MCF 10A (cell line): ENCODE measurements at regions not wholly inside any gene's neighbourhood (a gene's known extent, or its start where the extent isn't known, plus 50 kb on each side); places are given as distances from the start of the nearest gene placed in this dataset.
"Not testable (repeated sequence)": the region's sequence is repeated elsewhere in the genome, so short reads cannot be mapped to it uniquely, and the experiment has no call there.

ENCODE experiments used
- BruUV-seq: library from RNA; stranded (reverse); fragments of 400-500 nt; replicated peaks from 2 replicates; lab custom pipeline; 2021; lab: Mats Ljungman, UMichigan
- CTCF ChIA-PET: fragments of 300-600 bp; sonication (Branson Sonifier 250); formaldehyde crosslinking; extraction: SDS; loops from one replicate; lab custom pipeline; 2021; ENCODE audit warnings: antibody characterized with exemption, inconsistent platforms; lab: Yijun Ruan, JAX
- POLR2A ChIA-PET: fragments of 300-600, 350-650 bp; sonication (Branson Sonifier 250); formaldehyde crosslinking; extraction: SDS; loops from one replicate; lab custom pipeline; 2020; ENCODE audit warnings: antibody characterized with exemption, inconsistent platforms; lab: Yijun Ruan, JAX
- DNase-seq: peaks from one replicate; pipeline ENCODE4 v3.0.0-alpha.2; 2018; ENCODE audit not compliant: unreplicated experiment
- H3K27ac Mint-ChIP-seq: one replicate; pipeline ENCODE4 v1.8.0; 2022; ENCODE audit warnings: mild to moderate bottlenecking, low read depth, mixed read lengths; ENCODE audit not compliant: unreplicated experiment
- H3K27me3 Mint-ChIP-seq: one replicate; pipeline ENCODE4 v1.8.0; 2022; ENCODE audit warnings: mixed read lengths; ENCODE audit not compliant: insufficient read depth, unreplicated experiment
- H3K36me3 Mint-ChIP-seq: one replicate; pipeline ENCODE4 v1.8.0; 2022; ENCODE audit warnings: mild to moderate bottlenecking, moderate library complexity, mixed read lengths; ENCODE audit not compliant: insufficient read depth, unreplicated experiment
- H3K4me1 Mint-ChIP-seq: one replicate; pipeline ENCODE4 v1.8.0; 2022; ENCODE audit warnings: mixed read lengths; ENCODE audit not compliant: insufficient read depth, unreplicated experiment
- H3K4me3 Mint-ChIP-seq: one replicate; pipeline ENCODE4 v1.8.0; 2022; ENCODE audit warnings: mild to moderate bottlenecking, moderate library complexity, mixed read lengths; ENCODE audit not compliant: unreplicated experiment
- H3K9me3 Mint-ChIP-seq: one replicate; pipeline ENCODE4 v1.8.0; 2022; ENCODE audit warnings: mixed read lengths; ENCODE audit not compliant: unreplicated experiment
- CTCF ChIP-seq: fragments of 200-600 bp; IDR thresholded peaks from one replicate; pipeline ENCODE4 v1.8.0; 2022; ENCODE audit warnings: antibody characterized with exemption, mild to moderate bottlenecking; ENCODE audit not compliant: unreplicated experiment
- intact Hi-C: fragments of 100-400 bp; cut with micrococcal nuclease; formaldehyde crosslinking; loops from 2 replicates; pipeline ENCODE4 v1.14.1; 2022

DNA sequence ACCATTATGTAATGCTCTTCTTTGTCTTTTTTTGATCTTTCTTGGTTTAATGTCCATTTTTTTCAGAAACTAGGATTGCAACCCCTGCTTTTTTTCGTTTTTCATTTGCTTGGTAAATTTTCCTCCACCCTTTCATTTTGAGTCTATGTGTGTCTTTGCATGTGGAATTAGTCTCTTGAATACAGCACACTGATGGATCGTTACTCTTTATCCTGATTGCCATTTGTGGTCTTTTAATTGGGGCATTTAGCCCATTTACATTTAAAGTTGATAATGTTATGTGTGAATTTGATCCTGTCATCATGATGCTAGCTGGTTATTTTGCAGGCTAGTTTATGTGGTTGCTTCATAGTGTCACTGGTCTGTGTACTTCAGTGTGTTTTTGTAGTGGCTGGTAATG, 75.6 kb upstream of the ETV3 start:
- H3K4me1 Mint-ChIP-seq: no peaks in the 10 kb centered on the region
- no peaks in the 10 kb centered on the region for H3K36me3 Mint-ChIP-seq
- peaks cover 83% of the 10 kb centered on the region for H3K27me3 Mint-ChIP-seq
- CTCF ChIA-PET: interaction anchor here (0.6 to 1.2 kb wide), 3 partner anchors 13 to 269 kb away, joined by 3 read pairs; no protein-coding TSS in a partner anchor
- no peak for DNase-seq
- peaks cover 25% of the 10 kb centered on the region for H3K9me3 Mint-ChIP-seq
- no peak for TF ChIP-seq CTCF
- H3K4me3 Mint-ChIP-seq: no peak overlapping the region
- intact Hi-C loops: no loop called here
- no peak overlapping the region for H3K27ac Mint-ChIP-seq
- BruUV-seq: no TSS peak
- POLR2A ChIA-PET: no interaction called here

GRCh38 chr1:157209514-157209913, 71.3 kb upstream of the ETV3 start:
- intact Hi-C loops: no loop called here
- Mint-ChIP-seq H3K27me3 (peaks cover 67% of the 10 kb centered on the region), H3K4me3 (no peak overlapping the region), H3K27ac (no peak overlapping the region), H3K9me3 (peaks cover 25% of the 10 kb centered on the region), H3K4me1 (no peaks in the 10 kb centered on the region), H3K36me3 (no peaks in the 10 kb centered on the region)
- DNase-seq: no peak
- CTCF ChIA-PET: interaction anchor here (0.7 to 1.0 kb wide), 5 partner anchors 10 to 286 kb away, joined by 3 to 4 read pairs (median 4); no protein-coding TSS in a partner anchor
- POLR2A ChIA-PET: no interaction called here
- no peak for TF ChIP-seq CTCF
- no TSS peak for BruUV-seq

DNA sequence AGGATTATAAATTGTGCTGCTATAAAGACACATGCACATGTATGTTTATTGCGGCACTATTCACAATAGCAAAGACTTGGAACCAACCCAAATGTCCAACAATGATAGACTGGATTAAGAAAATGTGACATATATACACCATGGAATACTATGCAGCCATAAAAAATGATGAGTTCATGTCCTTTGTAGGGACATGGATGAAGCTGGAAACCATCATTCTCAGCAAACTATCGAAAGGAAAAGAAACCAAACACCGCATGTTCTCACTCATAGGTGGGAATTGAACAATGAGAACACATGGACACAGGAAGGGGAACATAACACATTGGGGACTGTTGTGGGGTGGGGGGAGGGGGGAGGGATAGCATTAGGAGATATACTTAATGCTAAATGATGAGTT, 67.8 kb upstream of the ETV3 start:
- H3K9me3 Mint-ChIP-seq, H3K27ac Mint-ChIP-seq, BruUV-seq, H3K36me3 Mint-ChIP-seq, H3K4me1 Mint-ChIP-seq, H3K4me3 Mint-ChIP-seq, DNase-seq, intact Hi-C loops, POLR2A ChIA-PET: not testable (repeated sequence)
- CTCF ChIA-PET: interaction anchor here (1.1 to 1.2 kb wide), 2 partner anchors 30 to 289 kb away, joined by 3 to 4 read pairs; no protein-coding TSS in a partner anchor
- peaks cover 65% of the 10 kb centered on the region for H3K27me3 Mint-ChIP-seq

DNA sequence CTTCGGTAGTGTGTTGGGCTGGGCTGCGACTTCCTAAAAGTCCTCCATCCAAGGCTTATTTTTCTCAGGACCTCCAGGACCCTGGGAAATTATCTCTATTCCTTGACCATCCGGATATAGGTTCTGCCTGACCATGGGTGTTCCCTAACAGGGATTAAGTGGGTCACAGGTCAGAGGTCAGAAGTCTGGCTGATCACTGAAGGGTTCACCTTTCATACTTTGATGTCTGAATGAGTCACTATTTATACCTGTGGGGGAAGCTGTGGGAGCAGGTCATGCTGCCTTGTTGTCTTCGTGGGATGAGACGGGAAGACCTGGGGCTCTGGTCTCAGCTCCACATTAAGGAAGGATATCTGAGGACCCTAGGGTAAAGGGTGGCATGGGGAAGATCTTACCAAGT, 65.0 kb upstream of the ETV3 start:
- Mint-ChIP-seq H3K27me3 (peaks cover 54% of the 10 kb centered on the region), H3K36me3 (no peaks in the 10 kb centered on the region), H3K27ac (no peak overlapping the region), H3K9me3 (no peaks in the 10 kb centered on the region), H3K4me3 (no peak overlapping the region), H3K4me1 (no peaks in the 10 kb centered on the region)
- intact Hi-C loops: no loop called here
- DNase-seq: no peak
- no TSS peak for BruUV-seq
- POLR2A ChIA-PET: no interaction called here
- TF ChIP-seq CTCF: no peak
- CTCF ChIA-PET: interaction anchor here (0.6 to 1.7 kb wide), 8 partner anchors 9 to 951 kb away, joined by 3 to 7 read pairs (median 3); no protein-coding TSS in a partner anchor
